HEK293 (cell line): ENCODE measurements at regions not wholly inside any gene's neighbourhood (a gene's known extent, or its start where the extent isn't known, plus 50 kb on each side); places are given as distances from the start of the nearest gene placed in this dataset.

Experiments
- CTCF ChIA-PET: fragments of 350-600 bp; formaldehyde crosslinking; extraction: SDS; loops from one replicate; lab custom pipeline; 2021; ENCODE audit warnings: antibody characterized with exemption; lab: Yijun Ruan, JAX
- POLR2A ChIA-PET: fragments of 300-600 bp; formaldehyde crosslinking; extraction: SDS; loops from one replicate; lab custom pipeline; 2020; ENCODE audit warnings: antibody characterized with exemption, inconsistent platforms; lab: Yijun Ruan, JAX
- H3K27ac ChIP-seq: fragments of 200-500 bp; sonication (Bioruptor generic); 2 replicates; pipeline ENCODE4 v1.5.1; 2014; ENCODE audit warnings: low read depth, low read length, control low read depth, inconsistent platforms; ENCODE audit errors: extremely low read depth
- H3K36me3 ChIP-seq, 2 experiments: fragments of 200-500 bp in 1 of 2; sonication (Bioruptor generic) in 1 of 2; 1 replicate in 1 of 2; 2 replicates in 1 of 2; pipeline ENCODE4 v1.5.1; 2014 to 2017; ENCODE audit warnings: inconsistent platforms in 2 of 2, low read length in 2 of 2; ENCODE audit not compliant: control insufficient read depth in 2 of 2, insufficient read depth in 1 of 2
- H3K4me1 ChIP-seq: fragments of 200-500 bp; sonication (Bioruptor generic); 2 replicates; pipeline ENCODE4 v1.5.1; 2014; ENCODE audit warnings: mild to moderate bottlenecking, low read length, inconsistent platforms; ENCODE audit not compliant: control insufficient read depth, insufficient read depth
- H3K4me3 ChIP-seq: 2 replicates; pipeline ENCODE4 v1.5.1; 2011; ENCODE audit warnings: low read depth, mild to moderate bottlenecking, control low read depth, low read length, moderate library complexity
- H3K9me3 ChIP-seq: fragments of 200-500 bp; sonication (Bioruptor generic); 2 replicates; pipeline ENCODE4 v1.5.1; 2014; ENCODE audit warnings: low read depth, low read length, inconsistent platforms; ENCODE audit not compliant: control insufficient read depth, insufficient read depth
- FEZF1 ChIP-seq: fragments of 450-650 bp; formaldehyde crosslinking; IDR thresholded peaks from 2 replicates; pipeline ENCODE4 v1.5.1; 2016; ENCODE audit warnings: missing biosample characterization, missing genetic modification characterization
- KLF10 ChIP-seq: fragments of 450-650 bp; IDR thresholded peaks from 2 replicates; pipeline ENCODE4 v1.5.1; 2018; ENCODE audit warnings: missing biosample characterization, mild to moderate bottlenecking, missing genetic modification characterization
- MZF1 ChIP-seq: fragments of 450-650 bp; formaldehyde crosslinking; IDR thresholded peaks from 2 replicates; pipeline ENCODE4 v1.5.1; 2017; ENCODE audit warnings: missing biosample characterization, missing genetic modification characterization, borderline replicate concordance
- OSR2 ChIP-seq: fragments of 450-650 bp; formaldehyde crosslinking; IDR thresholded peaks from 2 replicates; pipeline ENCODE4 v1.5.1; 2016; ENCODE audit warnings: missing biosample characterization, missing genetic modification characterization
- OVOL3 ChIP-seq: fragments of 450-650 bp; formaldehyde crosslinking; IDR thresholded peaks from 2 replicates; pipeline ENCODE4 v1.5.1; 2016; ENCODE audit warnings: missing biosample characterization, missing genetic modification characterization
- TRIM28 ChIP-seq: IDR thresholded peaks from 2 replicates; pipeline ENCODE4 v1.6.1; 2011; ENCODE audit warnings: low read length, control low read depth, borderline replicate concordance
- ZBTB44 ChIP-seq: fragments of 450-650 bp; IDR thresholded peaks from 2 replicates; pipeline ENCODE4 v1.5.1; 2018; ENCODE audit warnings: missing biosample characterization, mild to moderate bottlenecking, missing genetic modification characterization
- ZEB2 ChIP-seq: fragments of 450-650 bp; formaldehyde crosslinking; IDR thresholded peaks from 2 replicates; pipeline ENCODE4 v1.5.1; 2016; ENCODE audit warnings: missing biosample characterization, missing genetic modification characterization
- ZNF155 ChIP-seq: fragments of 450-650 bp; formaldehyde crosslinking; IDR thresholded peaks from 2 replicates; pipeline ENCODE4 v1.5.1; 2016; ENCODE audit warnings: missing biosample characterization, missing genetic modification characterization
- ZNF324 ChIP-seq: fragments of 450-650 bp; formaldehyde crosslinking; IDR thresholded peaks from 2 replicates; pipeline ENCODE4 v1.5.1; 2016; ENCODE audit warnings: missing biosample characterization, missing genetic modification characterization
- ZNF404 ChIP-seq: fragments of 450-650 bp; formaldehyde crosslinking; IDR thresholded peaks from 2 replicates; pipeline ENCODE4 v1.5.1; 2017; ENCODE audit warnings: missing biosample characterization, missing genetic modification characterization
- ZNF518A ChIP-seq: fragments of 450-650 bp; formaldehyde crosslinking; conservative IDR thresholded peaks from 2 replicates; pipeline ENCODE4 v1.5.1; 2016; ENCODE audit warnings: low read depth, missing biosample characterization, missing genetic modification characterization
- ZNF548 ChIP-seq: fragments of 450-650 bp; formaldehyde crosslinking; IDR thresholded peaks from 2 replicates; pipeline ENCODE4 v1.5.1; 2016; ENCODE audit warnings: missing biosample characterization, missing genetic modification characterization
- ZNF561 ChIP-seq: fragments of 450-650 bp; IDR thresholded peaks from 2 replicates; pipeline ENCODE4 v1.5.1; 2018; ENCODE audit warnings: missing biosample characterization, missing genetic modification characterization, borderline replicate concordance
- ZNF580 ChIP-seq: fragments of 450-650 bp; formaldehyde crosslinking; IDR thresholded peaks from 2 replicates; pipeline ENCODE4 v1.5.1; 2016; ENCODE audit warnings: missing biosample characterization, missing genetic modification characterization
- ZNF585B ChIP-seq: fragments of 450-650 bp; formaldehyde crosslinking; IDR thresholded peaks from 2 replicates; pipeline ENCODE4 v1.5.1; 2016; ENCODE audit warnings: missing biosample characterization, missing genetic modification characterization
- ZNF600 ChIP-seq: fragments of 450-650 bp; formaldehyde crosslinking; IDR thresholded peaks from 2 replicates; pipeline ENCODE4 v1.5.1; 2016; ENCODE audit warnings: missing biosample characterization, missing genetic modification characterization
- ZNF624 ChIP-seq: fragments of 450-650 bp; formaldehyde crosslinking; IDR thresholded peaks from 2 replicates; pipeline ENCODE4 v1.5.1; 2017; ENCODE audit warnings: missing biosample characterization, missing genetic modification characterization
- ZNF707 ChIP-seq: fragments of 450-650 bp; formaldehyde crosslinking; IDR thresholded peaks from 2 replicates; pipeline ENCODE4 v1.5.1; 2016; ENCODE audit warnings: missing biosample characterization, missing genetic modification characterization
- TF ChIP-seq, protein P1 (sequence below): fragments of 450-650 bp; formaldehyde crosslinking; IDR thresholded peaks from 2 replicates; pipeline ENCODE4 v1.5.1; 2016; ENCODE audit warnings: missing biosample characterization, missing genetic modification characterization, low read depth
- TF ChIP-seq, protein P2 (sequence below): fragments of 450-650 bp; formaldehyde crosslinking; IDR thresholded peaks from 2 replicates; pipeline ENCODE4 v1.5.1; 2016; ENCODE audit warnings: missing biosample characterization, missing genetic modification characterization
- TF ChIP-seq, protein P3 (sequence below): sonication (generic); formaldehyde crosslinking; IDR thresholded peaks from 2 replicates; pipeline ENCODE4 v1.8.1; 2022; ENCODE audit warnings: mild to moderate bottlenecking, moderate library complexity, missing genetic modification reagents
- TF ChIP-seq, protein P4 (sequence below): fragments of 450-650 bp; formaldehyde crosslinking; IDR thresholded peaks from 2 replicates; pipeline ENCODE4 v1.5.1; 2016; ENCODE audit warnings: missing biosample characterization, missing genetic modification characterization

- peak; percentile 30; the same call in 1 of the 2 replicates for TF ChIP-seq ZNF600 (tag by site-specific recombination)
- TF ChIP-seq ZNF548: no peak
- peak; percentile 61 for TF ChIP-seq ZEB2 (tag by site-specific recombination)
- TF ChIP-seq, protein P1, sequence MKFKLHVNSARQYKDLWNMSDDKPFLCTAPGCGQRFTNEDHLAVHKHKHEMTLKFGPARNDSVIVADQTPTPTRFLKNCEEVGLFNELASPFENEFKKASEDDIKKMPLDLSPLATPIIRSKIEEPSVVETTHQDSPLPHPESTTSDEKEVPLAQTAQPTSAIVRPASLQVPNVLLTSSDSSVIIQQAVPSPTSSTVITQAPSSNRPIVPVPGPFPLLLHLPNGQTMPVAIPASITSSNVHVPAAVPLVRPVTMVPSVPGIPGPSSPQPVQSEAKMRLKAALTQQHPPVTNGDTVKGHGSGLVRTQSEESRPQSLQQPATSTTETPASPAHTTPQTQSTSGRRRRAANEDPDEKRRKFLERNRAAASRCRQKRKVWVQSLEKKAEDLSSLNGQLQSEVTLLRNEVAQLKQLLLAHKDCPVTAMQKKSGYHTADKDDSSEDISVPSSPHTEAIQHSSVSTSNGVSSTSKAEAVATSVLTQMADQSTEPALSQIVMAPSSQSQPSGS (tag by site-specific recombination): no peak
- TF ChIP-seq ZNF585B (tag by site-specific recombination): no peak
- TF ChIP-seq KLF10 (tag by site-specific recombination): peak; percentile 48; the same call in 1 of the 2 replicates
- 0 out of 2 replicates have a peak, but pooled peaks have one; percentile 56 for TF ChIP-seq TRIM28
- TF ChIP-seq MZF1 (tag by site-specific recombination): 0 out of 2 replicates have a peak, but pooled peaks have one; percentile 47
- peak; percentile 95 for TF ChIP-seq FEZF1 (tag by site-specific recombination)
- 0 out of 2 replicates have a peak, but pooled peaks have one; percentile 47 for TF ChIP-seq ZNF580 (tag by site-specific recombination)
- TF ChIP-seq ZNF518A (tag by site-specific recombination): no peak
- TF ChIP-seq ZBTB44 (tag by site-specific recombination): peak; percentile 68
Measured at GRCh38 chr1:200247518-200247917, 162.3 kb downstream of the ZNF281 start (continued).

GRCh38 chr1:200245473-200245872 is 164.4 kb downstream of the ZNF281 start:
- ChIA-PET POLR2A (no interaction called here), CTCF (interaction anchor here (0.6 to 1.9 kb wide), 4 partner anchors 8 to 243 kb away, joined by 3 to 6 read pairs (median 3); no protein-coding TSS in a partner anchor)
- Histone ChIP-seq H3K27ac (no peak overlapping the region), H3K4me1 (no peaks in the 10 kb centered on the region), H3K4me3 (no peak overlapping the region), H3K36me3 (no peaks in the 10 kb centered on the region), H3K9me3 (no peaks in the 10 kb centered on the region)
- TF ChIP-seq OVOL3 (tag by site-specific recombination) (no peak), ZNF324 (tag by site-specific recombination) (no peak), ZEB2 (tag by site-specific recombination) (no peak), ZNF624 (tag by site-specific recombination) (no peak), ZNF404 (tag by site-specific recombination) (no peak), OSR2 (tag by site-specific recombination) (no peak), ZNF561 (tag by site-specific recombination) (no peak), ZNF707 (tag by site-specific recombination) (no peak), ZNF155 (tag by site-specific recombination) (no peak)
- TF ChIP-seq, protein P2, sequence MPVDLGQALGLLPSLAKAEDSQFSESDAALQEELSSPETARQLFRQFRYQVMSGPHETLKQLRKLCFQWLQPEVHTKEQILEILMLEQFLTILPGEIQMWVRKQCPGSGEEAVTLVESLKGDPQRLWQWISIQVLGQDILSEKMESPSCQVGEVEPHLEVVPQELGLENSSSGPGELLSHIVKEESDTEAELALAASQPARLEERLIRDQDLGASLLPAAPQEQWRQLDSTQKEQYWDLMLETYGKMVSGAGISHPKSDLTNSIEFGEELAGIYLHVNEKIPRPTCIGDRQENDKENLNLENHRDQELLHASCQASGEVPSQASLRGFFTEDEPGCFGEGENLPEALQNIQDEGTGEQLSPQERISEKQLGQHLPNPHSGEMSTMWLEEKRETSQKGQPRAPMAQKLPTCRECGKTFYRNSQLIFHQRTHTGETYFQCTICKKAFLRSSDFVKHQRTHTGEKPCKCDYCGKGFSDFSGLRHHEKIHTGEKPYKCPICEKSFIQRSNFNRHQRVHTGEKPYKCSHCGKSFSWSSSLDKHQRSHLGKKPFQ (tag by site-specific recombination): no peak
- TF ChIP-seq, protein P3, sequence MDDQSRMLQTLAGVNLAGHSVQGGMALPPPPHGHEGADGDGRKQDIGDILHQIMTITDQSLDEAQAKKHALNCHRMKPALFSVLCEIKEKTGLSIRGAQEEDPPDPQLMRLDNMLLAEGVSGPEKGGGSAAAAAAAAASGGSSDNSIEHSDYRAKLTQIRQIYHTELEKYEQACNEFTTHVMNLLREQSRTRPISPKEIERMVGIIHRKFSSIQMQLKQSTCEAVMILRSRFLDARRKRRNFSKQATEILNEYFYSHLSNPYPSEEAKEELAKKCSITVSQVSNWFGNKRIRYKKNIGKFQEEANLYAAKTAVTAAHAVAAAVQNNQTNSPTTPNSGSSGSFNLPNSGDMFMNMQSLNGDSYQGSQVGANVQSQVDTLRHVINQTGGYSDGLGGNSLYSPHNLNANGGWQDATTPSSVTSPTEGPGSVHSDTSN (CRISPR knock-in tag): no peak
- TF ChIP-seq, protein P4, sequence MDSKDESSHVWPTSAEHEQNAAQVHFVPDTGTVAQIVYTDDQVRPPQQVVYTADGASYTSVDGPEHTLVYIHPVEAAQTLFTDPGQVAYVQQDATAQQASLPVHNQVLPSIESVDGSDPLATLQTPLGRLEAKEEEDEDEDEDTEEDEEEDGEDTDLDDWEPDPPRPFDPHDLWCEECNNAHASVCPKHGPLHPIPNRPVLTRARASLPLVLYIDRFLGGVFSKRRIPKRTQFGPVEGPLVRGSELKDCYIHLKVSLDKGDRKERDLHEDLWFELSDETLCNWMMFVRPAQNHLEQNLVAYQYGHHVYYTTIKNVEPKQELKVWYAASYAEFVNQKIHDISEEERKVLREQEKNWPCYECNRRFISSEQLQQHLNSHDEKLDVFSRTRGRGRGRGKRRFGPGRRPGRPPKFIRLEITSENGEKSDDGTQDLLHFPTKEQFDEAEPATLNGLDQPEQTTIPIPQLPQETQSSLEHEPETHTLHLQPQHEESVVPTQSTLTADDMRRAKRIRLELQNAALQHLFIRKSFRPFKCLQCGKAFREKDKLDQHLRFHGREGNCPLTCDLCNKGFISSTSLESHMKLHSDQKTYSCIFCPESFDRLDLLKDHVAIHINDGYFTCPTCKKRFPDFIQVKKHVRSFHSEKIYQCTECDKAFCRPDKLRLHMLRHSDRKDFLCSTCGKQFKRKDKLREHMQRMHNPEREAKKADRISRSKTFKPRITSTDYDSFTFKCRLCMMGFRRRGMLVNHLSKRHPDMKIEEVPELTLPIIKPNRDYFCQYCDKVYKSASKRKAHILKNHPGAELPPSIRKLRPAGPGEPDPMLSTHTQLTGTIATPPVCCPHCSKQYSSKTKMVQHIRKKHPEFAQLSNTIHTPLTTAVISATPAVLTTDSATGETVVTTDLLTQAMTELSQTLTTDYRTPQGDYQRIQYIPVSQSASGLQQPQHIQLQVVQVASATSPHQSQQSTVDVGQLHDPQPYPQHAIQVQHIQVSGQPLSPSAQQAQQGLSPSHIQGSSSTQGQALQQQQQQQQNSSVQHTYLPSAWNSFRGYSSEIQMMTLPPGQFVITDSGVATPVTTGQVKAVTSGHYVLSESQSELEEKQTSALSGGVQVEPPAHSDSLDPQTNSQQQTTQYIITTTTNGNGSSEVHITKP (tag by site-specific recombination): no peak
